Endothelial cell of umbilical vein (primary cell): ENCODE measurements at regions not wholly inside any gene's neighbourhood (a gene's known extent, or its start where the extent isn't known, plus 50 kb on each side); places are given as distances from the start of the nearest gene placed in this dataset.

Source experiments
- BruUV-seq: library from RNA; stranded (reverse); fragments of 400-500 nt; replicated peaks from 2 replicates; lab custom pipeline; 2021; lab: Mats Ljungman, UMichigan
- CTCF ChIA-PET: fragments of 300-600, 350-600 bp; sonication (Branson Sonifier 250); formaldehyde crosslinking; loops from one replicate; lab custom pipeline; 2021; ENCODE audit warnings: antibody characterized with exemption, inconsistent platforms; lab: Charles Lee
- POLR2A ChIA-PET: fragments of 300-600, 350-600 bp; sonication (Branson Sonifier 250); formaldehyde crosslinking; loops from one replicate; lab custom pipeline; 2021; ENCODE audit warnings: antibody characterized with exemption, inconsistent platforms; lab: Charles Lee
- DNase-seq: peaks from one replicate; pipeline ENCODE4 v3.0.0-alpha.2; 2011; ENCODE audit warnings: low read depth, low spot score
- FAIRE-seq: peaks from 2 replicates; lab custom pipeline; 2011; peaks lifted over from hg19 to GRCh38; lab: Jason Lieb, UNC
- H2AFZ ChIP-seq: 2 replicates; pipeline ENCODE4 v1.6.0; 2012; ENCODE audit warnings: low read depth, low read length, control low read depth, inconsistent platforms
- H3K27ac ChIP-seq: 2 replicates; pipeline ENCODE4 v1.5.1; 2011; ENCODE audit warnings: low read depth, mild to moderate bottlenecking, control low read depth, low read length, moderate library complexity; ENCODE audit not compliant: insufficient read depth
- H3K27me3 ChIP-seq, 2 experiments: 2 replicates each; pipeline versions ENCODE4 v1.6.0 to v1.6.1; 2011; ENCODE audit warnings: low read length in 2 of 2, mixed read lengths in 1 of 2; ENCODE audit not compliant: control insufficient read depth in 2 of 2, insufficient read depth in 2 of 2
- H3K36me3 ChIP-seq, 2 experiments: 2 replicates in 1 of 2; 3 replicates in 1 of 2; pipeline ENCODE4 v1.5.1; 2011; ENCODE audit warnings: low read length in 2 of 2, mild to moderate bottlenecking in 1 of 2, moderate library complexity in 1 of 2; ENCODE audit not compliant: control insufficient read depth in 2 of 2, insufficient read depth in 2 of 2; ENCODE audit errors: extremely low read depth in 1 of 2
- H3K4me1 ChIP-seq: 3 replicates; pipeline ENCODE4 v1.5.1; 2011; ENCODE audit warnings: mild to moderate bottlenecking, low read length; ENCODE audit not compliant: control insufficient read depth, insufficient read depth; ENCODE audit errors: extremely low read depth
- H3K4me2 ChIP-seq: 2 replicates; pipeline ENCODE4 v1.6.1; 2011; ENCODE audit warnings: low read length, control low read depth, mixed read lengths; ENCODE audit not compliant: insufficient read depth
- H3K4me3 ChIP-seq, 3 experiments: fragments of 200-600 bp in 1 of 3; sonication (generic), shearing (Covaris generic) in 1 of 3; replicated peaks in 1 of 3; 2 replicates each; pipeline ENCODE4 v1.5.1; 2011 to 2016; ENCODE audit warnings: control low read depth in 3 of 3, low read length in 3 of 3, mild to moderate bottlenecking in 2 of 3, inconsistent platforms in 1 of 3, low read depth in 1 of 3, moderate library complexity in 1 of 3; ENCODE audit not compliant: insufficient read depth in 1 of 3
- H3K79me2 ChIP-seq: 2 replicates; pipeline ENCODE4 v1.6.0; 2012; ENCODE audit warnings: low read length, inconsistent platforms; ENCODE audit not compliant: control insufficient read depth, insufficient read depth
- H3K9ac ChIP-seq: replicated peaks from 2 replicates; pipeline ENCODE3; 2011; ENCODE audit warnings: low read length, control low read depth; ENCODE audit not compliant: insufficient read depth; ENCODE audit errors: extremely low read depth
- H3K9me1 ChIP-seq: replicated peaks from 3 replicates; pipeline ENCODE4 v1.6.0; 2011; ENCODE audit warnings: mild to moderate bottlenecking, low read length; ENCODE audit not compliant: control insufficient read depth, insufficient read depth; ENCODE audit errors: extremely low read depth
- H3K9me3 ChIP-seq: replicated peaks from 2 replicates; pipeline ENCODE4 v1.5.1; 2012; ENCODE audit warnings: low read length, inconsistent platforms; ENCODE audit not compliant: control insufficient read depth, insufficient read depth
- H4K20me1 ChIP-seq: replicated peaks from 2 replicates; pipeline ENCODE3; 2011; ENCODE audit warnings: mild to moderate bottlenecking, low read length; ENCODE audit not compliant: control insufficient read depth, insufficient read depth; ENCODE audit errors: extremely low read depth
- EZH2 ChIP-seq: IDR thresholded peaks from 2 replicates; pipeline ENCODE4 v1.6.1; 2012; ENCODE audit warnings: borderline replicate concordance, low read depth, mild to moderate bottlenecking, moderate library complexity, low read length, inconsistent platforms; ENCODE audit not compliant: severe bottlenecking
- FOS ChIP-seq: IDR thresholded peaks from 2 replicates; pipeline ENCODE4 v1.6.1; 2011; ENCODE audit warnings: mild to moderate bottlenecking, low read length, moderate library complexity, borderline replicate concordance; ENCODE audit not compliant: insufficient read depth
- GATA2 ChIP-seq: IDR thresholded peaks from 2 replicates; pipeline ENCODE4 v1.7.0; 2011; ENCODE audit warnings: low read depth, mild to moderate bottlenecking, moderate library complexity, mixed read lengths, low read length; ENCODE audit not compliant: insufficient read length, insufficient read depth
- JUN ChIP-seq: IDR thresholded peaks from 2 replicates; pipeline ENCODE4 v1.6.1; 2011; ENCODE audit warnings: borderline replicate concordance, low read depth; ENCODE audit not compliant: insufficient read length, insufficient read depth
- MYC ChIP-seq: IDR thresholded peaks from one replicate; pipeline ENCODE4 v1.6.1; 2011; ENCODE audit warnings: mild to moderate bottlenecking, low read depth, low read length
- POLR2A ChIP-seq: IDR thresholded peaks from 2 replicates; pipeline ENCODE4 v1.6.1; 2012; ENCODE audit warnings: low read depth, mild to moderate bottlenecking, control low read depth, low read length
- POLR2AphosphoS5 ChIP-seq: IDR thresholded peaks from 2 replicates; pipeline ENCODE4 v1.6.1; 2012; ENCODE audit warnings: low read depth, mild to moderate bottlenecking, control low read depth, low read length, moderate library complexity; ENCODE audit not compliant: insufficient read depth
- dilution Hi-C: fragments of 300-500 bp; cut with MboI; formaldehyde crosslinking; loops from one replicate; pipeline ENCODE4 v1.15.0; 2019; ENCODE audit warnings: low sequenced_read_pairs; ENCODE audit not compliant: extremely low pct_ligation_motif_present
- intact Hi-C: fragments of 100-400 bp; cut with micrococcal nuclease; formaldehyde crosslinking; loops from one replicate; pipeline ENCODE4 v1.10.0; 2022
- TF ChIP-seq, protein P1 (sequence below), 2 donors: IDR thresholded peaks; 1 replicate in 1 of 2; 2 replicates in 1 of 2; pipeline ENCODE4 v1.5.1; 2011; ENCODE audit warnings: low read length in 2 of 2, mild to moderate bottlenecking in 2 of 2, moderate library complexity in 2 of 2, control low read depth in 1 of 2, inconsistent platforms in 1 of 2, low read depth in 1 of 2; ENCODE audit not compliant: insufficient read depth in 1 of 2; ENCODE audit errors: extremely low read depth in 1 of 2
- TF ChIP-seq, protein P2 (sequence below): IDR thresholded peaks from 2 replicates; pipeline ENCODE4 v1.6.1; 2011; ENCODE audit not compliant: insufficient read depth, insufficient read length

DNA sequence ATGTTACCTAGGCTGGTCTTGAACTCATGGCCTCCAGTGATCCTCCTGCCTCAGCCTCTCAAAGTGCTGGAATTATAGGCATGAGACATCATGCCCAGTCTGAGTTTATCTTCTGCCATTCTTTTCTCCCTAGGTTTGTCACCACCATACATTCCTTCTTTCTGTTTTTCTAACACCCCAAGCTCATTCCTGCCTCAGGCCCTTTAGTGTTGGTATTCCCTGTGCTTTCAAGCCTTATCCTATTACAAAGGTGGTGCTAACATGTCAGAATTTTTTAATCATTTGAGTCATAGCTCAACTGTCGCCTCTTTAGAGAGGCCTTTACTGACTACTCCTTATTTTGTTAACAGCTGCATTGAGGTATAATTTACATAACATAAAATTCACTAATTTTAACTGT is 221.1 kb upstream of the PRSS16 start:
- ChIA-PET CTCF (no interaction called here), POLR2A (no interaction called here)
- H4K20me1 ChIP-seq, result no peaks in the 10 kb centered on the region
- no peak for DNase-seq
- H2AFZ ChIP-seq, result no peak overlapping the region
- no peak for FAIRE-seq
- no peaks in the 10 kb centered on the region for H3K36me3 ChIP-seq
- BruUV-seq, result no TSS peak
- H3K27me3 ChIP-seq, result peaks cover 0 to 3% of the 10 kb centered on the region in 2 experiments
- H3K27ac ChIP-seq, result no peak overlapping the region
- H3K4me2 ChIP-seq, result no peak overlapping the region
- TF ChIP-seq POLR2AphosphoS5 (no peak), MYC (no peak), EZH2 (no peak)
- TF ChIP-seq, protein P1, sequence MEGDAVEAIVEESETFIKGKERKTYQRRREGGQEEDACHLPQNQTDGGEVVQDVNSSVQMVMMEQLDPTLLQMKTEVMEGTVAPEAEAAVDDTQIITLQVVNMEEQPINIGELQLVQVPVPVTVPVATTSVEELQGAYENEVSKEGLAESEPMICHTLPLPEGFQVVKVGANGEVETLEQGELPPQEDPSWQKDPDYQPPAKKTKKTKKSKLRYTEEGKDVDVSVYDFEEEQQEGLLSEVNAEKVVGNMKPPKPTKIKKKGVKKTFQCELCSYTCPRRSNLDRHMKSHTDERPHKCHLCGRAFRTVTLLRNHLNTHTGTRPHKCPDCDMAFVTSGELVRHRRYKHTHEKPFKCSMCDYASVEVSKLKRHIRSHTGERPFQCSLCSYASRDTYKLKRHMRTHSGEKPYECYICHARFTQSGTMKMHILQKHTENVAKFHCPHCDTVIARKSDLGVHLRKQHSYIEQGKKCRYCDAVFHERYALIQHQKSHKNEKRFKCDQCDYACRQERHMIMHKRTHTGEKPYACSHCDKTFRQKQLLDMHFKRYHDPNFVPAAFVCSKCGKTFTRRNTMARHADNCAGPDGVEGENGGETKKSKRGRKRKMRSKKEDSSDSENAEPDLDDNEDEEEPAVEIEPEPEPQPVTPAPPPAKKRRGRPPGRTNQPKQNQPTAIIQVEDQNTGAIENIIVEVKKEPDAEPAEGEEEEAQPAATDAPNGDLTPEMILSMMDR (IDR thresholded peaks at IDR 0.05; ENCODE audit: extremely low read depth in 1 of 2, insufficient read depth in 1 of 2, low read depth in 1 of 2, low read length in 2 of 2), result no peak
- H3K9me3 ChIP-seq, result no peaks in the 10 kb centered on the region
- H3K79me2 ChIP-seq, result no peaks in the 10 kb centered on the region
- intact Hi-C loops (no loop called here), dilution Hi-C loops (no loop called here)
- no peak overlapping the region for H3K4me3 ChIP-seq
- no peaks in the 10 kb centered on the region for H3K4me1 ChIP-seq
- H3K9ac ChIP-seq, result no peak overlapping the region
- H3K9me1 ChIP-seq, result no peaks in the 10 kb centered on the region

DNA sequence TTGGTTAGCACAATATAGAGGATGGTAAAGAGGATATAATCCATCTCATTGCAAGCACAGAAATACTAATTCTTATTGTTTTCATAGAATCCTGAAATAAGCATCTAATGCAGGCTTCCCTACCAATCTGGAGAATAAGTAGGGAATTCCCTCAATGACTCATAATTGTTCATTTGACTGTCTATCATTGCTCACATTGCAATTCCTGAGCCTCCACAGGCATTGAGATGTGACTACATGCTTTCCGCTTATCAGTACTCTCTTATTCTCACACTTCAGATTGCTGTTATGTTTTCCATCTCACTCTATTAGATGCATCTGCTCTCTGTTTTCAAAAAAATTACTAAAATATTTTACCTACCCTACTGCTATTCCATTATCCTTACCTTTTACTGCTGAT is 216.2 kb upstream of the PRSS16 start:
- intact Hi-C loops, result no loop called here

More for the DNA sequence above, 216.2 kb upstream of the PRSS16 start:
- Histone ChIP-seq H3K9ac (no peak overlapping the region), H2AFZ (no peak overlapping the region), H3K36me3 (no peaks in the 10 kb centered on the region), H3K27ac (no peak overlapping the region), H3K4me2 (no peak overlapping the region), H3K4me1 (no peaks in the 10 kb centered on the region), H3K79me2 (no peaks in the 10 kb centered on the region), H4K20me1 (no peaks in the 10 kb centered on the region), H3K9me3 (no peaks in the 10 kb centered on the region), H3K4me3 (no peak overlapping the region), H3K27me3 (peaks cover 0 to 3% of the 10 kb centered on the region in 2 experiments), H3K9me1 (no peaks in the 10 kb centered on the region)
- DNase-seq (no peak), FAIRE-seq (no peak)
- ChIA-PET CTCF (no interaction called here), POLR2A (no interaction called here)
- dilution Hi-C loops, result no loop called here
- TF ChIP-seq FOS (no peak), JUN (no peak), POLR2A (no peak), MYC (no peak), GATA2 (no peak), EZH2 (no peak), POLR2AphosphoS5 (no peak)
- TF ChIP-seq, protein P1 (IDR thresholded peaks at IDR 0.05; ENCODE audit: extremely low read depth in 1 of 2, insufficient read depth in 1 of 2, low read depth in 1 of 2, low read length in 2 of 2), result no peak
- TF ChIP-seq, protein P2, sequence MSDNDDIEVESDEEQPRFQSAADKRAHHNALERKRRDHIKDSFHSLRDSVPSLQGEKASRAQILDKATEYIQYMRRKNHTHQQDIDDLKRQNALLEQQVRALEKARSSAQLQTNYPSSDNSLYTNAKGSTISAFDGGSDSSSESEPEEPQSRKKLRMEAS, result no peak
- no TSS peak for BruUV-seq
